ENCODE measurements at regions not wholly inside any gene's neighbourhood (a gene's known extent, or its start where the extent isn't known, plus 50 kb on each side); places are given as distances from the start of the nearest gene placed in this dataset.

GRCh38 chr14:53842938-53843337, 113.7 kb downstream of the BMP4 start:
- ChIA-PET CTCF (no interaction called here), POLR2A (no interaction called here)
- TF ChIP-seq RXRA (IDR thresholded peaks at IDR 0.05; ENCODE audit: borderline replicate concordance, low read depth) (no peak), MEF2A (IDR thresholded peaks at IDR 0.05; ENCODE audit: borderline replicate concordance, low read depth) (no peak), SIN3A (IDR thresholded peaks at IDR 0.05; ENCODE audit: borderline replicate concordance, low read depth, low read length) (no peak), TAF1 (IDR thresholded peaks at IDR 0.05; ENCODE audit: borderline replicate concordance, low read depth, low read length) (no peak), JUND (IDR thresholded peaks at IDR 0.05) (no peak), SMC3 (IDR thresholded peaks at IDR 0.05; ENCODE audit: low read depth, low read length) (no peak), EZH2phosphoT487 (IDR thresholded peaks at IDR 0.05; ENCODE audit: borderline replicate concordance, low read depth) (no peak)
- Histone ChIP-seq H3K9me3 (no peaks in the 10 kb centered on the region), H3K36me3 (replicated peaks in 1 of 2; ENCODE audit: control insufficient read depth in 1 of 2, insufficient read depth in 2 of 2, low read length in 1 of 2) (no peaks in the 10 kb centered on the region), H3K9me2 (no peaks in the 10 kb centered on the region), H3K27ac (ENCODE audit: low read depth in 2 of 2, low read length in 1 of 2) (no peak overlapping the region), H3K79me2 (ENCODE audit: insufficient read depth) (no peaks in the 10 kb centered on the region), H2AFZ (ENCODE audit: low read depth) (no peak overlapping the region), H3K27me3 (ENCODE audit: insufficient read depth) (no peaks in the 10 kb centered on the region; the same call in 1 of the 2 replicates), H3K9ac (no peak overlapping the region), H4K20me1 (ENCODE audit: insufficient read depth) (no peaks in the 10 kb centered on the region), H3K4me3 (ENCODE audit: low read depth in 2 of 2, low read length in 1 of 2) (no peak overlapping the region), H3K4me1 (ENCODE audit: control insufficient read depth in 1 of 2, insufficient read depth in 2 of 2, low read depth in 1 of 2, low read length in 1 of 2) (no peaks in the 10 kb centered on the region), H3F3A (replicated peaks; ENCODE audit: insufficient read depth) (no peaks in the 10 kb centered on the region), H3K4me2 (no peak overlapping the region)
- WGBS (ENCODE audit: low lambda C conversion rate), result 0% methylated on average over 4 of the region's 4 CpGs
- DNase-seq, result no peak

GRCh38 chr14:53841109-53842099, 115.2 kb downstream of the BMP4 start:
- Histone ChIP-seq H3K9me3 (no peaks in the 10 kb centered on the region), H3K36me3 (replicated peaks in 1 of 2; ENCODE audit: control insufficient read depth in 1 of 2, insufficient read depth in 2 of 2, low read length in 1 of 2) (no peaks in the 10 kb centered on the region), H3K79me2 (ENCODE audit: insufficient read depth) (no peaks in the 10 kb centered on the region), H3K9ac (no peak overlapping the region), H2AFZ (ENCODE audit: low read depth) (no peak overlapping the region), H4K20me1 (ENCODE audit: insufficient read depth) (no peaks in the 10 kb centered on the region), H3F3A (replicated peaks; ENCODE audit: insufficient read depth) (no peaks in the 10 kb centered on the region), H3K4me3 (ENCODE audit: low read depth in 2 of 2, low read length in 1 of 2) (no peak overlapping the region), H3K27ac (ENCODE audit: low read depth in 2 of 2, low read length in 1 of 2) (no peak overlapping the region), H3K9me2 (no peaks in the 10 kb centered on the region), H3K4me2 (no peak overlapping the region), H3K4me1 (ENCODE audit: control insufficient read depth in 1 of 2, insufficient read depth in 2 of 2, low read depth in 1 of 2, low read length in 1 of 2) (no peaks in the 10 kb centered on the region), H3K27me3 (ENCODE audit: insufficient read depth) (no peaks in the 10 kb centered on the region; the same call in 1 of the 2 replicates)
- ChIA-PET POLR2A (no interaction called here), CTCF (no interaction called here)
- TF ChIP-seq FOXM1 (IDR thresholded peaks at IDR 0.05; ENCODE audit: low read depth) (no peak), CHD2 (IDR thresholded peaks at IDR 0.05; ENCODE audit: low read length, partially characterized antibody) (no peak), USF2 (IDR thresholded peaks at IDR 0.05; ENCODE audit: borderline replicate concordance, low read depth, low read length) (no peak), YY1 (IDR thresholded peaks at IDR 0.05; ENCODE audit: low read depth) (no peak)
- no peak for DNase-seq
- WGBS (ENCODE audit: low lambda C conversion rate), result 17% methylated on average over 3 of the region's 3 CpGs
